BE2C (cell line): ENCODE measurements at regions not wholly inside any gene's neighbourhood (a gene's known extent, or its start where the extent isn't known, plus 50 kb on each side); places are given as distances from the start of the nearest gene placed in this dataset.
A peak's percentile ranks its signal among the peaks of the same experiment; 100 is the strongest.
"Not testable (repeated sequence)": the region's sequence is repeated elsewhere in the genome, so short reads cannot be mapped to it uniquely, and the experiment has no call there.

Source experiments
- DNase-seq: peaks from one replicate; pipeline ENCODE4 v3.0.0-alpha.2; 2020
- H3K27me3 ChIP-seq: fragments of 250-450 bp; sonication (Bioruptor Pico); 2 replicates; pipeline ENCODE4 v1.5.1; 2020; ENCODE audit warnings: mild to moderate bottlenecking
- H3K36me3 ChIP-seq: fragments of 250-450 bp; sonication (Bioruptor Pico); 2 replicates; pipeline ENCODE4 v1.5.1; 2020; ENCODE audit warnings: mild to moderate bottlenecking
- H3K4me1 ChIP-seq: fragments of 250-450 bp; sonication (Bioruptor Pico); 2 replicates; pipeline ENCODE4 v1.5.1; 2020
- H3K4me3 ChIP-seq: 2 replicates; pipeline ENCODE4 v1.5.1; 2011; ENCODE audit warnings: low read depth, low read length
- H3K9me3 ChIP-seq: fragments of 250-450 bp; sonication (Bioruptor Pico); 2 replicates; pipeline ENCODE4 v1.5.1; 2020
- CTCF ChIP-seq: IDR thresholded peaks from 2 replicates; pipeline ENCODE4 v1.5.1; 2012; ENCODE audit warnings: mild to moderate bottlenecking, low read depth, low read length

DNA sequence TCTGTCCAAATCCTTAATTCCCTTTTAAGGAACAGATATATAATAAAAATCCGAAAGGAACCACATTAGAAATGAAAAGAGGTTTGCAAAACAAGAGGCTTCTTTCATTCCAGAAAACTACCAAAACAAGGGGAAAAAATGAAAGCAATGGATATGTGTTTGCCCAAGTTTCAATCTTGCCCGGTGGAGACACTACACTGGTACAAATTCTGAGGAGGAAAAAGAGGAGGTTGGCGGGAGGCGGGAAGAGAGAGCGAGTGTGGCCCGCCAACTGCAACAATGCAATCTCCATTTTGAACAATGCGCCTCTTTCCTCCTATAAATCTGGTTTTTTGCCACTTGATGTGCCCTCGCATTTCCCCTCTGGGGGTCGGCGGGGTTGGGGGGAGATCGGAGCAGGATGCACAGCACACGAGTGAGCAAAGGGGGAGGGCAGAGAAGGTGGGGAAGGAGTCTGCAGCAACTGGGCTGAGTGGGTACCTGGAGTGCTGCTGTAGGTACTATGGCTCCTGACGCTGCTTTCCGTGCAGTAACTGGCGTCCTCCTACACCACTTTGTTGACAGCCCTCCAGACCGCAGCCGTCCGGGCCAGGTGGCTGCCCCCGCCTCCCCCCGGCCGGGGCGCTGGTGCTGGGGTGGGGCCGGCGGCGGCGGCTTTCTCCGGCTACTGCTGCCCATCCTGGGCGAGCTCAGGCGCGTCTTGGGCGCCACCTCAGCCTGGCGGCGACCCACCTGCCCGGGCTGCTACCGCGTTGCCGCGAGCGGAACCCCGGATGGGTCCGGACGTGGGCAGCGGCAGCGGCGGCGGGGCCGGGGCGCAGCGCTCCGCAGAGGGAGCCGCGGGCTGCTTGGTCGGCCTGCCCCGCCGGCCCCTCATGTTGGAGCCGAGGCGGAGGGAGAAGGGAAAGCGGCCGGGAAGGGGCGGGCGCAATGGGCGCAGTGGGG is 93.8 kb upstream of the PLEKHM1 start:
- DNase-seq: peak; percentile 66
- no peak for TF ChIP-seq CTCF
- 0 out of 2 replicates have a peak, but pooled peaks cover 4% of the 10 kb centered on the region for H3K4me1 ChIP-seq
- peak overlapping the region; percentile 98 for H3K4me3 ChIP-seq
- H3K27me3 ChIP-seq: no peaks in the 10 kb centered on the region
- H3K36me3 ChIP-seq: no peaks in the 10 kb centered on the region; the same call in none of the 2 replicates
- H3K9me3 ChIP-seq: no peaks in the 10 kb centered on the region

DNA sequence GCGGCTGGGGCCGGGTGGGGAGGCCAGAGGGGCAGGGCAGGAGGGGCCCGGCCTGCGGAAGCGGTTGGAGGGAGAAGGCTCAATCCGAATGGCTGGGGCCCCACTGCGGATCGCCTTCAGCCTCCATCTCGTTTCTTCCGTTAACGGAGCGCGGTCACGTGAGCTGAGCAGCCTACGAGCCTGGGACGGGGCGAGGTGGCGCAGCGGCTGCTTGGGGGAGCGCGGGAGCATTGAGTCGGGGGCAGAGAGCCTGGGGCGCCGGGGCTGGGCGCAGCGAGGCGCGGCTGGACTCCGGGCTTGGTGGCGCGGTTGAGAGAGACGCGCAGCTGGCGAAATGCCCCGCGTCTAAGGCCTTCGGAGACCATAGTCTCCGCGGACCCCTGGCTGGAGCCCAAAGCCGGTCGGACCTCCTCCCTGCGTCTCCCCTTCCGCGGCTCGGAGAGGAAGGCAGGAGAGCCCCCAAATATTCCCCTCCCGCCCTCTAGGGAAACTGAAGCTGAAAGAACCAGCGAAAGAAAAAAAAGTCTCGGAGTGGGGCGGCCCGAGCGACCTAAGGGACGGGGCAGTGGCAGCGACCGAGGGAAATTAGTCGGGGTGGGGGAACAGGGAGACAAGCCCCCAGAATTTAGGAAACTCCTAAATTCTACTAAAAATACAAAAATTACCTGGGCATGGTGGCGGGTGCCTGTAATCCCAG is 94.7 kb upstream of the PLEKHM1 start:
- peak; percentile 30; the same call in 1 of the 2 replicates for TF ChIP-seq CTCF
- peak; percentile 93 for DNase-seq
- not testable (repeated sequence) for H3K4me1 ChIP-seq, H3K9me3 ChIP-seq, H3K27me3 ChIP-seq, H3K36me3 ChIP-seq
- peak overlapping the region; percentile 98 for H3K4me3 ChIP-seq

GRCh38 chr17:45585794-45586650 is 95.5 kb upstream of the PLEKHM1 start:
- peak overlapping the region; percentile 98 for H3K4me3 ChIP-seq
- peak; percentile 65 for DNase-seq

DNA sequence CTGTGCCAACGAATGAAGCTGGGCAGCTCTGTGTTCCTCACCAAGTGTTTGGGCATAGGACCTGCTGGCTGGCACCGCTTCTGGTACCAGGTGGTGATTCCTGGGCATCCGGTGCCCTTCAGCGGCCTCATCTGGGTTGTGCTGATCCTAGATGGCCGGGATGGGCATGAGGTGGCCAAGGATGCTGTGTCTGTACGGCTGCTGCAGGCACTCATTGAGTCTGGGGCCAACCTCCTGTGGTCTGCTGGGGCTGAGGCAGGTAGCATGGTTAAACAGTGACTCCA is 96.1 kb upstream of the PLEKHM1 start:
- not testable (repeated sequence) for H3K9me3 ChIP-seq, H3K36me3 ChIP-seq, H3K27me3 ChIP-seq, DNase-seq, H3K4me1 ChIP-seq, H3K4me3 ChIP-seq

More at GRCh38 chr17:45585794-45586650, 95.5 kb upstream of the PLEKHM1 start:
- not testable (repeated sequence) for H3K36me3 ChIP-seq, H3K9me3 ChIP-seq, H3K27me3 ChIP-seq, H3K4me1 ChIP-seq

DNA sequence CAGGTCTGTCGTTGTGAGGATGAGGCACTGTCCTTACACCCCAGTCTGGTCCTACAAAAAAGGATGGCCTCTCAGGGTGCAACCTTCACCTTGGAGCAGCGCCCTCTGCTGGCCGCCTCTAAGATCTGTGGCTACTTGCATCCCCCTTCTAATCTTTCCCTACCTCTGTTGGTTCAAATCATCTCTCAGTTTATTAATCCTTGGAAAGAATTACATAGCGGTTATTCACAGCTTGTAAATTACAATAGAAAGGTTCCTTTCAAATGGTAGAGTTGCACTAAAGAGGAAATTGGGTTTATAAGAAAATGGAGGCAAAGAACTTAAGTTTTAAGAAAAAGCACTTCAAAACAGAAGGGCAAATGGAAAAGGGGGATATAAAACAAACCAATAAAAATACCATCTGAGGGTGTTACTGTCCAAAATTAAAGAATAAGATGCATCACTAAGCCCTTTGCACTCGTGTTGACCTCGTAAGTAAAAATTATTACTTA is 102.0 kb upstream of the PLEKHM1 start:
- H3K4me1 ChIP-seq, H3K4me3 ChIP-seq, H3K27me3 ChIP-seq, H3K9me3 ChIP-seq, H3K36me3 ChIP-seq: not testable (repeated sequence)
- peak; percentile 69 for TF ChIP-seq CTCF
- peak; percentile 82 for DNase-seq

GRCh38 chr17:45596347-45596746 is 105.8 kb upstream of the PLEKHM1 start:
- H3K36me3 ChIP-seq, H3K4me3 ChIP-seq, DNase-seq, H3K9me3 ChIP-seq, H3K27me3 ChIP-seq, H3K4me1 ChIP-seq: not testable (repeated sequence)

DNA sequence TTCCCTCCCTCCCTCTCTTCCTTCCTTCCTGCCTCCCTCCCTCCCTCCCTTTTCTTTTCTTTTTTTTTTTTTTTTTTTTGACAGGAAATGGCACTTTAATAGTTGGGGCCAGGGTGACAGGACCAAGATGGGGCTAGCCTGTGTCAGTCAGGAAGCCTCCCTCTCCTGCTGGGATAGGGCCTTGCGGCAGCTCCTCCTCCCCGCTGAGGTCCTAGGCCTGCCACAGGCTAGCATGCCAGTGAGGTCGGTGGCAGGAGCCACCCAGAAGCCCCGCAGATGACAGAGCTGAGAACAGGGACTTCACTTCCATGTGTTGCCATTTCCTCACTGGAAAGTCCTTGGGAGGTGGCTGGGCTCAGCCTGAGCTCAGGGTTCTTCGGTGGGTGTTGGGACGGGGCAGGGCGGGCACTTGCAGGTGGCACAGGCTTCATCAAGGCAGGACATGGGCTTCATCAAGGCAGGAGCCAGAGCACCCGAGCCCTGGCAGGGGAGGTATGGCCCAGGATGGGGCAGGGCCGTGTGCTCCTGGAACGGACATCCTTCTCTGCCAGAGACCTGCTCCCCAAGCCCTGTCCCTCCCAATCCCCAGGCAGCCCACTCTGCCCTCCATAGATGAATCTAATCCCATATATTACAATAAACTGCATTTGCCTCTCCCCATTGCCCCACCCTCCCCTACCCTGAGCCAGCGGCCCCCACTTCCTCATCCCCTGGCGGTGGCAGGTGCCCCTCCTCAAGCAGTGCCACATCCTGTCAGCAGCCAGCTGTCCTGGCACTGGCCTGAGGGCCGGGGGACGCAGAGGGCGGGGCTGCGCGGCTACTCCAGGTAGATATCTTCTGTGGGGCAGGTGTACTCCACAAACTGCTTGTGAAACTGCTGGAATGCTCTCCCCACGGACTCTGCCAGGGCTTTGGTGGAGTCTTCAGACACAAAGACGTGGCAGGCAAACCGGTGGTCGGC is 109.8 kb upstream of the PLEKHM1 start:
- H3K27me3 ChIP-seq, H3K36me3 ChIP-seq, H3K4me1 ChIP-seq, H3K4me3 ChIP-seq, H3K9me3 ChIP-seq, DNase-seq: not testable (repeated sequence)

DNA sequence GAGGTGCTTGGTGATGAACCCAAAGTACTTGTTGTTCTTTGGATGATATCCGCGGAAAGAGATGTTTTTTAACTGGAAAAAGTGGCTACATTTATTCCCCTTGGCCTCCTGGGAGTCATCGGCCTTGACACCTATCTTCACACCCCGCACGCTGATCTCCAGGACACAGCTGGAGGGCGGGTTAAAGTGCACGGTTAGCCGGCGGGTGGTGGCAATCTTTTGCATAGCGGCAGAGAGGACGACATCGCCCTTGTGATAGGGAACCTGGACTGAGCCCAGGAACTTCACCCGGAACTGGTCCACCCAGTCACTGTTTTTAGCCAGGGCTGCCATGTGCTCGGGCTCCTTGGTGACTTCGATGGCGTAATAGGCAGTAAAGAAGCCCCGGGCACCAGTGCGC is 110.5 kb upstream of the PLEKHM1 start:
- DNase-seq, H3K27me3 ChIP-seq, H3K4me3 ChIP-seq, H3K36me3 ChIP-seq, H3K9me3 ChIP-seq, H3K4me1 ChIP-seq: not testable (repeated sequence)

DNA sequence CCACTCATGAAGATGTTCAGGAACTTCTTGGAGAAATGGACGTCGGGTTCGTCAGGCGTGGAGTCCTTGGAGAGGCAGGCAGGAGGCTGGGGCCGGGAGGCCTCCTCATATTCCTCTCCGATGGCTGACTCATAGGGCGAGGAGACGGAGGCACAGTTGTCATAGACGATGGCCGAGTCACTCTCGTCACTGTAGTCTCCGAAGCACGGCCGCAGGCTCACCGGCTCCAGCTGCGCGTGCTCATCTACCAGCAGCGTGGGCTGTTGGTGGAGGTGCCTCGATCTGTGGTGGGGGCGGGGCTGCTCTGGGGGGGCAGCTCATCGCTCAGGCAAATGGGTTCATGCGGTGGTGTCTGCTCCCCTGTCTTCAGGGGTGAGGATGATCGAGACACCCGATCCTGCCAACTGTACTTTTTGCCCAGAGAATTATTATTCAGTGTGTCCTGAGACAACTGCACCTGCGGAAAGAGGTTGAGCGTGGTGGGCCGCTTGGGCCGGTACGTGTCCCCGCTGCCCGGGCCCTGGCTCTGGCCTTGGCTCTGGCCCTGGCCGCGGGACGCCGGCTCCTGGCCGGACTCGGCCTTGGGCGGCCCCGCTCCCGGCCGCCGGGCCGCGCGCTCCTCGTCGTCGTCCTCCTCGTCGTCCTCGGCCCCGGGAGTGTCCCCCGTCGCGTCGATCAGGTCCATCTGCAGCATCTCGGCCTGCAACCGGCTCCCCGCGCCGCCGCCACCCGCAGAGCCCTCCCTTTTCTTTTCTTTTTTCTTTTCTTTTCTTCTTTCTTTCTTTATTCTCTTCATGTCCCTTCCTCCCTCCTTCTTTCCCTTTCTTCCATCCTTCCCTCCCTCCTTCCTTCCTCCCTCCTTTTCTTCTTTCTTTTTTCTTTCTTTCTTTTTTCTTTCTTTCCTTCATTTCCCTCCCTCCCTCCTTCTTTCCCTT is 111.4 kb upstream of the PLEKHM1 start:
- not testable (repeated sequence) for DNase-seq, H3K36me3 ChIP-seq, H3K4me3 ChIP-seq, H3K27me3 ChIP-seq, H3K4me1 ChIP-seq, H3K9me3 ChIP-seq

- not testable (repeated sequence) for H3K27me3 ChIP-seq, H3K36me3 ChIP-seq, H3K9me3 ChIP-seq, H3K4me3 ChIP-seq, H3K4me1 ChIP-seq, DNase-seq
Observed at GRCh38 chr17:45605751-45606150, 115.2 kb upstream of the PLEKHM1 start.
